HepG2 (cell line): ENCODE measurements at regions not wholly inside any gene's neighbourhood (a gene's known extent, or its start where the extent isn't known, plus 50 kb on each side); places are given as distances from the start of the nearest gene placed in this dataset.

Experiments used
- ATAC-seq: fragments of 200-7000 bp; cut with Tn5 transposase; 3 replicates; pipeline ENCODE4 v1.9.1; 2020; ENCODE audit warnings: mild to moderate bottlenecking, moderate library complexity
- BruUV-seq: library from RNA; stranded (reverse); fragments of 400-500 nt; replicated peaks from 2 replicates; lab custom pipeline; 2021; lab: Mats Ljungman, UMichigan
- CTCF ChIA-PET: fragments of 300-600 bp; formaldehyde crosslinking; extraction: SDS; loops from one replicate; lab custom pipeline; 2021; ENCODE audit warnings: low total read pairs, inconsistent platforms, low intra/inter-chr PET ratio; lab: Yijun Ruan, JAX
- POLR2A ChIA-PET: fragments of 350-600 bp; sonication (Branson Sonifier 250); formaldehyde crosslinking; loops from one replicate; lab custom pipeline; 2020; ENCODE audit warnings: antibody characterized with exemption, inconsistent platforms; lab: Yijun Ruan, JAX
- DNase-seq: peaks from one replicate; pipeline ENCODE4 v3.0.0-alpha.2; 2015; ENCODE audit warnings: low spot score
- FAIRE-seq: peaks from 3 replicates; lab custom pipeline; 2011; peaks lifted over from hg19 to GRCh38; lab: Jason Lieb, UNC
- H2AFZ ChIP-seq: one replicate; pipeline ENCODE4 v1.6.1; 2011; ENCODE audit warnings: low read length, inconsistent platforms
- H3K27ac ChIP-seq: fragments of 300-600 bp; 3 replicates; pipeline ENCODE4 v1.8.0; 2011; ENCODE audit warnings: mixed run types, mild to moderate bottlenecking, mixed read lengths, low read length, inconsistent platforms; ENCODE audit not compliant: insufficient read depth; ENCODE audit errors: extremely low read length
- H3K27me3 ChIP-seq, 2 experiments: fragments of 200-600 bp in 1 of 2; 2 replicates in 1 of 2; 3 replicates in 1 of 2; pipeline versions ENCODE4 v1.6.0 to v1.8.0; 2011; ENCODE audit warnings: low read length in 2 of 2, mild to moderate bottlenecking in 2 of 2, moderate library complexity in 2 of 2, inconsistent platforms in 1 of 2; ENCODE audit not compliant: insufficient read depth in 2 of 2, control insufficient read depth in 1 of 2
- H3K36me3 ChIP-seq, 2 experiments: fragments of 200-600 bp in 1 of 2; replicated peaks in 1 of 2; 2 replicates in 1 of 2; 3 replicates in 1 of 2; pipeline versions ENCODE4 v1.5.1 to v1.8.0; 2011; ENCODE audit warnings: low read length in 2 of 2, inconsistent platforms in 1 of 2; ENCODE audit not compliant: insufficient read depth in 2 of 2, control insufficient read depth in 1 of 2
- H3K4me1 ChIP-seq: 2 replicates; pipeline ENCODE4 v1.5.1; 2012; ENCODE audit warnings: low read length, inconsistent platforms; ENCODE audit not compliant: insufficient read depth
- H3K4me2 ChIP-seq: 2 replicates; pipeline ENCODE4 v1.6.0; 2011; ENCODE audit warnings: low read depth, low read length, inconsistent platforms
- H3K4me3 ChIP-seq, 3 experiments: fragments of 200-600 bp in 1 of 3; sonication (generic), shearing (Covaris generic) in 1 of 3; replicated peaks in 1 of 3; 2 replicates each; pipeline ENCODE4 v1.5.1; 2011 to 2016; ENCODE audit warnings: low read length in 3 of 3, inconsistent platforms in 2 of 3, low read depth in 2 of 3, mild to moderate bottlenecking in 2 of 3, control low read depth in 1 of 3, mixed read lengths in 1 of 3; ENCODE audit not compliant: insufficient read depth in 1 of 3
- H3K79me2 ChIP-seq: one replicate; pipeline ENCODE4 v1.6.1; 2011; ENCODE audit warnings: low read length, inconsistent platforms; ENCODE audit not compliant: insufficient read depth
- H3K9ac ChIP-seq: 2 replicates; pipeline ENCODE4 v1.6.0; 2011; ENCODE audit warnings: mild to moderate bottlenecking, low read depth, low read length, inconsistent platforms; ENCODE audit not compliant: insufficient read depth
- H3K9me3 ChIP-seq: 2 replicates; pipeline ENCODE4 v1.5.1; 2012; ENCODE audit warnings: mild to moderate bottlenecking, low read length
- H4K20me1 ChIP-seq: 2 replicates; pipeline ENCODE4 v1.6.0; 2011; ENCODE audit warnings: inconsistent platforms, mild to moderate bottlenecking, low read length, moderate library complexity; ENCODE audit not compliant: insufficient read depth
- ATRX ChIP-seq: sonication (generic); formaldehyde crosslinking; IDR thresholded peaks from 2 replicates; pipeline ENCODE4 v1.4.0; 2020; ENCODE audit warnings: missing genetic modification reagents, borderline replicate concordance
- CREB1 ChIP-seq, 2 experiments: fragments of 450-650 bp in 1 of 2; IDR thresholded peaks; 2 replicates each; pipeline ENCODE4 v1.6.1; 2016 to 2017; ENCODE audit warnings: control low read depth in 1 of 2, mild to moderate bottlenecking in 1 of 2, missing compliant biosample characterization in 1 of 2, missing genetic modification characterization in 1 of 2
- HMGA1 ChIP-seq: sonication (generic); formaldehyde crosslinking; conservative IDR thresholded peaks from 2 replicates; pipeline ENCODE4 v1.4.0; 2020; ENCODE audit warnings: missing genetic modification reagents
- HNF4A ChIP-seq: sonication (generic); formaldehyde crosslinking; IDR thresholded peaks from 2 replicates; pipeline ENCODE4 v1.4.0; 2020; ENCODE audit warnings: missing genetic modification reagents
- NONO ChIP-seq, 2 experiments: fragments of 450-650 bp in 1 of 2; sonication (generic) in 1 of 2; formaldehyde crosslinking in 1 of 2; IDR thresholded peaks in 1 of 2; conservative IDR thresholded peaks in 1 of 2; 2 replicates each; pipeline versions ENCODE4 v1.6.1 to v1.8.0; 2017 to 2022; ENCODE audit warnings: mild to moderate bottlenecking in 1 of 2, missing genetic modification reagents in 1 of 2, moderate library complexity in 1 of 2
- PRPF4 ChIP-seq: fragments of 200-400 bp; formaldehyde crosslinking; IDR thresholded peaks from 2 replicates; pipeline ENCODE4 v1.6.1; 2016; ENCODE audit warnings: low read length, low read depth; ENCODE audit not compliant: poor library complexity, severe bottlenecking
- SETDB1 ChIP-seq: sonication (generic); formaldehyde crosslinking; IDR thresholded peaks from 2 replicates; pipeline ENCODE4 v1.5.1; 2020; ENCODE audit warnings: missing genetic modification reagents, mild to moderate bottlenecking, borderline replicate concordance
- SRSF9 ChIP-seq: fragments of 200-400 bp; formaldehyde crosslinking; IDR thresholded peaks from 2 replicates; pipeline ENCODE4 v1.6.1; 2018; ENCODE audit warnings: borderline replicate concordance, mild to moderate bottlenecking, low read depth, low read length; ENCODE audit not compliant: insufficient read depth, poor library complexity, severe bottlenecking
- TSC22D2 ChIP-seq: sonication (generic); formaldehyde crosslinking; IDR thresholded peaks from 2 replicates; pipeline ENCODE4 v1.5.1; 2020; ENCODE audit warnings: missing genetic modification reagents, mild to moderate bottlenecking, borderline replicate concordance
- ZBTB20 ChIP-seq: sonication (generic); formaldehyde crosslinking; IDR thresholded peaks from 2 replicates; pipeline ENCODE4 v1.8.1; 2023; ENCODE audit warnings: missing genetic modification reagents, low read depth, mild to moderate bottlenecking, borderline replicate concordance
- ZNF136 ChIP-seq: sonication (generic); formaldehyde crosslinking; IDR thresholded peaks from 2 replicates; pipeline ENCODE4 v1.8.1; 2022; ENCODE audit warnings: low read depth, mild to moderate bottlenecking, moderate library complexity, missing genetic modification reagents
- ZNF317 ChIP-seq: sonication (generic); formaldehyde crosslinking; IDR thresholded peaks from 2 replicates; pipeline ENCODE4 v1.5.0; 2020; ENCODE audit warnings: mild to moderate bottlenecking, missing genetic modification reagents
- ZNF33B ChIP-seq: sonication (generic); formaldehyde crosslinking; IDR thresholded peaks from 2 replicates; pipeline ENCODE4 v1.5.1; 2020; ENCODE audit warnings: mild to moderate bottlenecking, missing genetic modification reagents
- ZNF446 ChIP-seq: sonication (generic); formaldehyde crosslinking; IDR thresholded peaks from 2 replicates; pipeline ENCODE4 v1.5.0; 2020; ENCODE audit warnings: mild to moderate bottlenecking, missing genetic modification reagents
- ZNF501 ChIP-seq: sonication (generic); formaldehyde crosslinking; IDR thresholded peaks from 2 replicates; pipeline ENCODE4 v1.5.1; 2020; ENCODE audit warnings: mild to moderate bottlenecking, moderate library complexity, missing genetic modification reagents
- ZNF598 ChIP-seq: sonication (generic); formaldehyde crosslinking; IDR thresholded peaks from 2 replicates; pipeline ENCODE4 v1.5.1; 2020; ENCODE audit warnings: mild to moderate bottlenecking, missing genetic modification reagents, borderline replicate concordance
- ZNF737 ChIP-seq: sonication (generic); formaldehyde crosslinking; IDR thresholded peaks from 2 replicates; pipeline ENCODE4 v1.5.0; 2020; ENCODE audit warnings: missing genetic modification reagents, mild to moderate bottlenecking, borderline replicate concordance
- in situ Hi-C: cut with HindIII; loops from 2 replicates; pipeline ENCODE4 v1.10.0; 2017; ENCODE audit warnings: low pct_unique_long_range_greater_than_20kb; ENCODE audit not compliant: extremely low pct_ligation_motif_present
- intact Hi-C: fragments of 100-400 bp; cut with micrococcal nuclease; formaldehyde crosslinking; loops from one replicate; pipeline ENCODE4 v1.10.0; 2022; ENCODE audit not compliant: unreplicated experiment
- TF ChIP-seq, protein P1 (sequence below): sonication (generic); formaldehyde crosslinking; IDR thresholded peaks from 2 replicates; pipeline ENCODE4 v1.4.0; 2020; ENCODE audit warnings: mild to moderate bottlenecking, missing genetic modification reagents

DNA sequence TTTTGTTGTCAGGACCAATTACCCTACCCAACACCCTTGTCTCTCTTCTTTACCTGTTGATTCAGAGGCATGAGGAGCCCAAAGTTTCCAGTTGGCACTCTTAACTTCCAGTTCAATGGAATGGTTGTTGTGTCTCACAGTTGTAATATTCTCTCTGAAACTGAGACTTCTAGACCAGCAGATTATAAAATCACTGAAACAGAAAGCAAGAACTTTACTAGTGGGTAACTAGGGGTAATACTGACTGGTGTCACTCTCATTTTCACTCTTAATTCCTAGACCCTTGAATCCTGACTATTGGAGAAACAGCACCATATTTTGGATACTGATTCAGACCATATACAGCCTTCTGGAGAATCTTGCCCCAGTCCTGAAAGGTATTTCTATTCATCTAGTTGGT lies 140.2 kb upstream of the MMS22L start:
- no peak for FAIRE-seq
- no peak for DNase-seq
- CTCF ChIA-PET = no interaction called here
- POLR2A ChIA-PET = no interaction called here
- no TSS peak for BruUV-seq
- H3K27ac ChIP-seq = no peak overlapping the region
- no peak for TF ChIP-seq ZNF446 (CRISPR knock-in tag)
- no peak for TF ChIP-seq CREB1 (IDR thresholded peaks at IDR 0.05)
- no peak for TF ChIP-seq CREB1 (CRISPR knock-in tag; IDR thresholded peaks at IDR 0.05)
- no peak for TF ChIP-seq SRSF9
- TF ChIP-seq PRPF4 = no peak
- TF ChIP-seq ZNF33B = no peak
- TF ChIP-seq, protein P1, sequence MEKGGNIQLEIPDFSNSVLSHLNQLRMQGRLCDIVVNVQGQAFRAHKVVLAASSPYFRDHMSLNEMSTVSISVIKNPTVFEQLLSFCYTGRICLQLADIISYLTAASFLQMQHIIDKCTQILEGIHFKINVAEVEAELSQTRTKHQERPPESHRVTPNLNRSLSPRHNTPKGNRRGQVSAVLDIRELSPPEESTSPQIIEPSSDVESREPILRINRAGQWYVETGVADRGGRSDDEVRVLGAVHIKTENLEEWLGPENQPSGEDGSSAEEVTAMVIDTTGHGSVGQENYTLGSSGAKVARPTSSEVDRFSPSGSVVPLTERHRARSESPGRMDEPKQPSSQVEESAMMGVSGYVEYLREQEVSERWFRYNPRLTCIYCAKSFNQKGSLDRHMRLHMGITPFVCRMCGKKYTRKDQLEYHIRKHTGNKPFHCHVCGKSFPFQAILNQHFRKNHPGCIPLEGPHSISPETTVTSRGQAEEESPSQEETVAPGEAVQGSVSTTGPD (CRISPR knock-in tag) = no peak
- TF ChIP-seq ZBTB20 (CRISPR knock-in tag) = no peak
- no peak for TF ChIP-seq ZNF598
- no peak for TF ChIP-seq TSC22D2
- TF ChIP-seq HNF4A (CRISPR knock-in tag) = no peak
- no peak for TF ChIP-seq ZNF737 (CRISPR knock-in tag)
- no peak for TF ChIP-seq ZNF136 (CRISPR knock-in tag)
- no peak for TF ChIP-seq NONO (IDR thresholded peaks at IDR 0.05)
- TF ChIP-seq NONO (CRISPR knock-in tag; conservative IDR thresholded peaks at IDR 0.05) = no peak
- no peak for TF ChIP-seq SETDB1 (CRISPR knock-in tag)
- no peak for TF ChIP-seq ATRX
- TF ChIP-seq ZNF501 = no peak
- TF ChIP-seq ZNF317 = no peak
- no peak for TF ChIP-seq HMGA1 (CRISPR knock-in tag)
- H3K4me3 ChIP-seq = no peak overlapping the region
- ATAC-seq = no peak
- H3K4me1 ChIP-seq = no peaks in the 10 kb centered on the region
- H4K20me1 ChIP-seq = no peaks in the 10 kb centered on the region
- H3K36me3 ChIP-seq = no peaks in the 10 kb centered on the region
- H3K4me2 ChIP-seq = no peak overlapping the region
- H3K9ac ChIP-seq = no peak overlapping the region
- H3K27me3 ChIP-seq = no peaks in the 10 kb centered on the region
- no peak overlapping the region for H2AFZ ChIP-seq
- in situ Hi-C loops = no loop called here
- no peaks in the 10 kb centered on the region for H3K9me3 ChIP-seq
- H3K79me2 ChIP-seq = no peaks in the 10 kb centered on the region
- intact Hi-C loops = no loop called here
